ENCODE measurements at regions not wholly inside any gene's neighbourhood (a gene's known extent, or its start where the extent isn't known, plus 50 kb on each side); places are given as distances from the start of the nearest gene placed in this dataset.

- peaks cover 0 to 15% (median 4%) of the 10 kb centered on the region in 4 donors for H3K9me3 ChIP-seq
- TF ChIP-seq EP300 (IDR thresholded peaks at IDR 0.05) (no peak), POLR2A (IDR thresholded peaks at IDR 0.05) (no peak), CTCF (IDR thresholded peaks at IDR 0.05) (no peak)
- WGBS, 2 donors, result 78 to 79% methylated on average over 2 of the region's 2 CpGs
- no peak overlapping the region for H3K27ac ChIP-seq
- H3K4me1 ChIP-seq, result no peaks in the 10 kb centered on the region
- DNase-seq (ENCODE audit: low spot score in 2 of 2), result no peak
- H3K4me3 ChIP-seq, result no peak overlapping the region
- no peaks in the 10 kb centered on the region for H3K27me3 ChIP-seq
- H3K36me3 ChIP-seq, result no peaks in the 10 kb centered on the region
Observed at GRCh38 chr11:122468965-122469364, 186.6 kb upstream of the UBASH3B start.

- TF ChIP-seq CTCF (IDR thresholded peaks at IDR 0.05) (no peak), POLR2A (IDR thresholded peaks at IDR 0.05) (no peak), EP300 (IDR thresholded peaks at IDR 0.05) (no peak)
- no peak overlapping the region for H3K4me3 ChIP-seq
- no peak overlapping the region for H3K27ac ChIP-seq
- no peak for DNase-seq (ENCODE audit: low spot score in 2 of 2)
- peaks cover 0 to 42% (median 6%) of the 10 kb centered on the region in 4 donors for H3K9me3 ChIP-seq
- H3K4me1 ChIP-seq, result no peaks in the 10 kb centered on the region
- H3K27me3 ChIP-seq, result no peaks in the 10 kb centered on the region
- H3K36me3 ChIP-seq, result no peaks in the 10 kb centered on the region
Observed at GRCh38 chr11:122463530-122463929, 192.0 kb upstream of the UBASH3B start.

GRCh38 chr11:122459064-122459463 lies 196.5 kb upstream of the UBASH3B start:
- Histone ChIP-seq H3K36me3 (no peaks in the 10 kb centered on the region), H3K4me1 (no peaks in the 10 kb centered on the region), H3K4me3 (no peak overlapping the region), H3K9me3 (peaks cover 0 to 33% (median 5%) of the 10 kb centered on the region in 4 donors), H3K27me3 (no peaks in the 10 kb centered on the region), H3K27ac (no peak overlapping the region)
- 71 to 93% methylated on average over 3 of the region's 3 CpGs for WGBS, 2 donors
- no peak for DNase-seq (ENCODE audit: low spot score in 2 of 2)
- TF ChIP-seq CTCF (IDR thresholded peaks at IDR 0.05) (no peak), POLR2A (IDR thresholded peaks at IDR 0.05) (no peak), EP300 (IDR thresholded peaks at IDR 0.05) (no peak)

GRCh38 chr11:122453586-122453985 lies 201.9 kb upstream of the UBASH3B start:
- Histone ChIP-seq H3K4me1 (no peaks in the 10 kb centered on the region), H3K27ac (no peak overlapping the region), H3K36me3 (no peaks in the 10 kb centered on the region), H3K4me3 (no peak overlapping the region), H3K9me3 (peaks cover 0 to 5% (median 2%) of the 10 kb centered on the region in 4 donors), H3K27me3 (no peaks in the 10 kb centered on the region)
- TF ChIP-seq EP300 (IDR thresholded peaks at IDR 0.05) (no peak), CTCF (IDR thresholded peaks at IDR 0.05) (no peak), POLR2A (IDR thresholded peaks at IDR 0.05) (no peak)
- 50 to 59% methylated on average over 2 of the region's 2 CpGs for WGBS, 2 donors
- no peak for DNase-seq (ENCODE audit: low spot score in 2 of 2)

GRCh38 chr11:122451911-122452310 lies 203.6 kb upstream of the UBASH3B start:
- Histone ChIP-seq H3K27me3 (no peaks in the 10 kb centered on the region), H3K9me3 (no peaks in the 10 kb centered on the region), H3K4me1 (no peaks in the 10 kb centered on the region), H3K27ac (no peak overlapping the region), H3K4me3 (no peak overlapping the region), H3K36me3 (no peaks in the 10 kb centered on the region)
- 96% methylated on average over 9 of the region's 9 CpGs for WGBS, 2 donors
- no peak for TF ChIP-seq POLR2A (IDR thresholded peaks at IDR 0.05)
- TF ChIP-seq CTCF (IDR thresholded peaks at IDR 0.05), result no peak
- TF ChIP-seq EP300 (IDR thresholded peaks at IDR 0.05), result no peak
- DNase-seq (ENCODE audit: low spot score in 2 of 2), result no peak

All from tibial nerve (tissue), 4 donors.